ENCODE measurements at regions not wholly inside any gene's neighbourhood (a gene's known extent, or its start where the extent isn't known, plus 50 kb on each side); places are given as distances from the start of the nearest gene placed in this dataset.
"Not testable (repeated sequence)": the region's sequence is repeated elsewhere in the genome, so short reads cannot be mapped to it uniquely, and the experiment has no call there.

- H3K27me3 ChIP-seq (ENCODE audit: insufficient read depth, low read length, poor library complexity); H3K27ac ChIP-seq (ENCODE audit: low read depth, low read length); H3K18ac ChIP-seq (ENCODE audit: low read length); H3K4me1 ChIP-seq (ENCODE audit: control insufficient read depth, low read depth, low read length); H3K36me3 ChIP-seq (ENCODE audit: control insufficient read depth, insufficient read depth, low read length); H3K23ac ChIP-seq (ENCODE audit: low read length); H2AK5ac ChIP-seq (ENCODE audit: low read length); H2BK15ac ChIP-seq (replicated peaks; ENCODE audit: low read depth); H3K4ac ChIP-seq (ENCODE audit: low read depth, low read length); H3K4me2 ChIP-seq (ENCODE audit: low read length); H3K4me3 ChIP-seq (ENCODE audit: low read length); H2BK5ac ChIP-seq (ENCODE audit: low read length); H3K79me1 ChIP-seq (ENCODE audit: low read length); H4K5ac ChIP-seq (ENCODE audit: low read length); H3K79me2 ChIP-seq (ENCODE audit: control insufficient read depth, insufficient read depth, low read length); H4K8ac ChIP-seq (ENCODE audit: low read depth, low read length); H3K9ac ChIP-seq (ENCODE audit: low read length); H3K56ac ChIP-seq (ENCODE audit: low read length); H2BK120ac ChIP-seq (ENCODE audit: low read depth, low read length): not testable (repeated sequence)
- no CpG with 5 or more reads among the region's 7 CpGs for WGBS (ENCODE audit: extremely low coverage, insufficient coverage, low lambda C conversion rate)
- peak; percentile 68 for DNase-seq
Measured at GRCh38 chr18:4917509-4917908, 279.5 kb downstream of the AKAIN1 start.

GRCh38 chr18:4908328-4908727 lies 288.7 kb downstream of the AKAIN1 start:
- no peaks in the 10 kb centered on the region for H3K79me2 ChIP-seq (ENCODE audit: control insufficient read depth, insufficient read depth, low read length)
- DNase-seq = no peak
- no peak overlapping the region for H3K4me3 ChIP-seq (ENCODE audit: low read length)
- no peak overlapping the region for H2AK5ac ChIP-seq (ENCODE audit: low read length)
- H3K79me1 ChIP-seq (ENCODE audit: low read length) = no peaks in the 10 kb centered on the region
- H2BK15ac ChIP-seq (replicated peaks; ENCODE audit: low read depth) = no peak overlapping the region
- H3K9ac ChIP-seq (ENCODE audit: low read length) = no peak overlapping the region
- no peak overlapping the region for H4K5ac ChIP-seq (ENCODE audit: low read length)
- no peaks in the 10 kb centered on the region for H3K36me3 ChIP-seq (ENCODE audit: control insufficient read depth, insufficient read depth, low read length)
- H3K27me3 ChIP-seq (ENCODE audit: insufficient read depth, low read length, poor library complexity) = no peaks in the 10 kb centered on the region
- H3K4me2 ChIP-seq (ENCODE audit: low read length) = no peak overlapping the region
- no CpG with 5 or more reads among the region's 3 CpGs for WGBS (ENCODE audit: extremely low coverage, insufficient coverage, low lambda C conversion rate)
- no peak overlapping the region for H2BK5ac ChIP-seq (ENCODE audit: low read length)
- no peak overlapping the region for H3K4ac ChIP-seq (ENCODE audit: low read depth, low read length)
- H3K4me1 ChIP-seq (ENCODE audit: control insufficient read depth, low read depth, low read length) = no peaks in the 10 kb centered on the region
- H3K23ac ChIP-seq (ENCODE audit: low read length) = no peak overlapping the region
- no peak overlapping the region for H2BK120ac ChIP-seq (ENCODE audit: low read depth, low read length)
- no peak overlapping the region for H4K8ac ChIP-seq (ENCODE audit: low read depth, low read length)
- no peak overlapping the region for H3K56ac ChIP-seq (ENCODE audit: low read length)
- no peak overlapping the region for H3K27ac ChIP-seq (ENCODE audit: low read depth, low read length)
- H3K18ac ChIP-seq (ENCODE audit: low read length) = no peak overlapping the region

GRCh38 chr18:4906856-4907255 lies 290.2 kb downstream of the AKAIN1 start:
- Histone ChIP-seq H2BK120ac (ENCODE audit: low read depth, low read length) (no peak overlapping the region), H3K4me3 (ENCODE audit: low read length) (no peak overlapping the region), H3K9ac (ENCODE audit: low read length) (no peak overlapping the region), H2BK15ac (replicated peaks; ENCODE audit: low read depth) (no peak overlapping the region), H2BK5ac (ENCODE audit: low read length) (no peak overlapping the region), H3K4ac (ENCODE audit: low read depth, low read length) (no peak overlapping the region), H3K18ac (ENCODE audit: low read length) (no peak overlapping the region), H3K4me1 (ENCODE audit: control insufficient read depth, low read depth, low read length) (no peaks in the 10 kb centered on the region), H3K79me1 (ENCODE audit: low read length) (no peaks in the 10 kb centered on the region), H3K27ac (ENCODE audit: low read depth, low read length) (no peak overlapping the region), H3K27me3 (ENCODE audit: insufficient read depth, low read length, poor library complexity) (no peaks in the 10 kb centered on the region), H3K23ac (ENCODE audit: low read length) (no peak overlapping the region), H3K56ac (ENCODE audit: low read length) (no peak overlapping the region), H2AK5ac (ENCODE audit: low read length) (no peak overlapping the region), H4K5ac (ENCODE audit: low read length) (no peak overlapping the region), H3K36me3 (ENCODE audit: control insufficient read depth, insufficient read depth, low read length) (no peaks in the 10 kb centered on the region), H4K8ac (ENCODE audit: low read depth, low read length) (no peak overlapping the region), H3K4me2 (ENCODE audit: low read length) (no peak overlapping the region), H3K79me2 (ENCODE audit: control insufficient read depth, insufficient read depth, low read length) (no peaks in the 10 kb centered on the region)
- no peak for DNase-seq
- WGBS (ENCODE audit: extremely low coverage, insufficient coverage, low lambda C conversion rate) = no CpG with 5 or more reads among the region's 3 CpGs

DNA sequence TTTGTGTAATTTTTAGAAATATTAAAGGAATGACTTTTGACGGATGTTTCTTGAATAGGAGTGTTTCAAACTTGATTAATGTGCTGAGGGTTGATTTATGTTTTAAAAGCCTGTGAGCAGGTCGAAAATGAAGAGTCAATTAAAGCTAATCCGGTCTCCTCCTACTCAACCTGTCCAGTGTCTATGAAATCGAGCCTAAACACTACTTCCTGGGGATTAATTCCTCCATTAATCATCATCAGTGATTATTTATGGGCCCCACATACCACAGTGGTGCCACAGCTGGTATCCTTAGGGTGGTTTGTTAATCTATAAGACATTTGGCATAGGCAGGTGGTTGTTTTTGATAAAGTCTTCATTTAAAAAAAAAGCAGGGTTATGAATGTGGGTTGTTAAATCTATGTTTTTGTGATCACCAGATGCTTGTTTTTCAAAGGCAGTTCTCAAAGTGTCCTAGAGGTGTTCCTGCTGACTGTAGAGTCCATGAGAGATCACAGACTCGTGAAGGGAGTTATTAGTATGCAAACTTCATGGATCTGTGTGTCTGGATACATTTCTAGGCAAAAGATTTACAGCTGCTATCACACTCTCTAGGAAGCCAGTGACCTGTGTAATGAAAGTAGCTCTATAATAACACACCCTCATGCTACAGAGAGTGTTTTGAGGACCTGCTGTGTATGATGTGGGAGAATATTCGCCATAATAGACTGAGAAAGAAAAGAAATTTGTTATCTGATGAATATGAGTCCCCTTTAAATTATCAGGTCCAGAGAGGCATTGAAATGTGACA lies 308.6 kb downstream of the AKAIN1 start:
- Histone ChIP-seq H3K56ac (ENCODE audit: low read length) (no peak overlapping the region), H3K23ac (ENCODE audit: low read length) (no peak overlapping the region), H3K79me1 (ENCODE audit: low read length) (no peaks in the 10 kb centered on the region), H2BK15ac (replicated peaks; ENCODE audit: low read depth) (no peak overlapping the region), H3K4me3 (ENCODE audit: low read length) (no peak overlapping the region), H3K9ac (ENCODE audit: low read length) (no peak overlapping the region), H3K79me2 (ENCODE audit: control insufficient read depth, insufficient read depth, low read length) (no peaks in the 10 kb centered on the region), H3K27me3 (ENCODE audit: insufficient read depth, low read length, poor library complexity) (no peaks in the 10 kb centered on the region), H3K4me2 (ENCODE audit: low read length) (no peak overlapping the region), H2AK5ac (ENCODE audit: low read length) (no peak overlapping the region), H2BK5ac (ENCODE audit: low read length) (no peak overlapping the region), H4K5ac (ENCODE audit: low read length) (no peak overlapping the region), H3K18ac (ENCODE audit: low read length) (no peak overlapping the region), H3K36me3 (ENCODE audit: control insufficient read depth, insufficient read depth, low read length) (no peaks in the 10 kb centered on the region), H3K4ac (ENCODE audit: low read depth, low read length) (no peak overlapping the region), H4K8ac (ENCODE audit: low read depth, low read length) (no peak overlapping the region), H3K4me1 (ENCODE audit: control insufficient read depth, low read depth, low read length) (no peaks in the 10 kb centered on the region), H2BK120ac (ENCODE audit: low read depth, low read length) (no peak overlapping the region), H3K27ac (ENCODE audit: low read depth, low read length) (no peak overlapping the region)
- no CpG with 5 or more reads among the region's 6 CpGs for WGBS (ENCODE audit: extremely low coverage, insufficient coverage, low lambda C conversion rate)
- no peak for DNase-seq

GRCh38 chr18:4878480-4878879 lies 318.6 kb downstream of the AKAIN1 start:
- H2BK120ac ChIP-seq (ENCODE audit: low read depth, low read length) = no peak overlapping the region

DNA sequence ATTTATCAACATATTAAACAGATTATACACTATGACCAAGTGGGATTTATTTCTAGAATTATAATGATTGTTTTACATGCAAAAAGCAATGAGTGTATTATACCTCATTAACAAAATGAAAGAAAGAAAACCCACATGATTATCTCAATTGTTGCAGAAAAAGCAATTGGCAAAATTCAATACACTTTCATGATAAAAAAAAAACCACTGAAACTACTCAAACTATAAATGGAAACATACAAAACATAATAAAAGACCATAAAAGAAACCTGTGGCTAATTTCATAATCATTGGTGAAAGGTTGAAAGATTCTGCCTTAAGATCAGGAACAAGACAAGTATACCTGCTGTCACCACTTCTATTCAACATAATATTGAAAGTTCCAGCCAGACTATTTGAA lies 325.9 kb downstream of the AKAIN1 start:
- Histone ChIP-seq H3K27ac (ENCODE audit: low read depth, low read length) (no peak overlapping the region), H3K18ac (ENCODE audit: low read length) (no peak overlapping the region), H3K36me3 (ENCODE audit: control insufficient read depth, insufficient read depth, low read length) (no peaks in the 10 kb centered on the region), H3K79me1 (ENCODE audit: low read length) (no peaks in the 10 kb centered on the region), H2BK15ac (replicated peaks; ENCODE audit: low read depth) (no peak overlapping the region), H3K23ac (ENCODE audit: low read length) (no peak overlapping the region), H3K9ac (ENCODE audit: low read length) (no peak overlapping the region), H3K27me3 (ENCODE audit: insufficient read depth, low read length, poor library complexity) (no peaks in the 10 kb centered on the region), H2BK5ac (ENCODE audit: low read length) (no peak overlapping the region), H4K5ac (ENCODE audit: low read length) (no peak overlapping the region), H3K79me2 (ENCODE audit: control insufficient read depth, insufficient read depth, low read length) (no peaks in the 10 kb centered on the region), H3K4me3 (ENCODE audit: low read length) (no peak overlapping the region), H4K8ac (ENCODE audit: low read depth, low read length) (no peak overlapping the region), H2AK5ac (ENCODE audit: low read length) (no peak overlapping the region), H3K4me1 (ENCODE audit: control insufficient read depth, low read depth, low read length) (no peaks in the 10 kb centered on the region), H3K4ac (ENCODE audit: low read depth, low read length) (no peak overlapping the region), H3K4me2 (ENCODE audit: low read length) (no peak overlapping the region), H3K56ac (ENCODE audit: low read length) (no peak overlapping the region), H2BK120ac (ENCODE audit: low read depth, low read length) (no peak overlapping the region)
- no peak for DNase-seq

More at GRCh38 chr18:4878480-4878879, 318.6 kb downstream of the AKAIN1 start:
- 83% methylated on average over 1 of the region's 4 CpGs for WGBS (ENCODE audit: extremely low coverage, insufficient coverage, low lambda C conversion rate)
- Histone ChIP-seq H3K56ac (ENCODE audit: low read length) (no peak overlapping the region), H3K23ac (ENCODE audit: low read length) (no peak overlapping the region), H4K8ac (ENCODE audit: low read depth, low read length) (no peak overlapping the region), H3K4me2 (ENCODE audit: low read length) (no peak overlapping the region), H3K18ac (ENCODE audit: low read length) (no peak overlapping the region), H2BK15ac (replicated peaks; ENCODE audit: low read depth) (no peak overlapping the region), H3K79me1 (ENCODE audit: low read length) (no peaks in the 10 kb centered on the region), H3K27ac (ENCODE audit: low read depth, low read length) (no peak overlapping the region), H3K4me1 (ENCODE audit: control insufficient read depth, low read depth, low read length) (no peaks in the 10 kb centered on the region), H3K27me3 (ENCODE audit: insufficient read depth, low read length, poor library complexity) (no peaks in the 10 kb centered on the region), H3K36me3 (ENCODE audit: control insufficient read depth, insufficient read depth, low read length) (no peaks in the 10 kb centered on the region), H4K5ac (ENCODE audit: low read length) (no peak overlapping the region), H3K79me2 (ENCODE audit: control insufficient read depth, insufficient read depth, low read length) (no peaks in the 10 kb centered on the region), H2BK5ac (ENCODE audit: low read length) (no peak overlapping the region), H3K9ac (ENCODE audit: low read length) (no peak overlapping the region), H2AK5ac (ENCODE audit: low read length) (no peak overlapping the region), H3K4ac (ENCODE audit: low read depth, low read length) (no peak overlapping the region), H3K4me3 (ENCODE audit: low read length) (no peak overlapping the region)
- DNase-seq = no peak
